Stimulated activated CD8-positive, alpha-beta memory T cell treated with anti-CD3 and anti-CD28 coated beads, Interleukin-7, amount 100 ng/mL, for 48 hours (primary cell): ENCODE measurements at regions not wholly inside any gene's neighbourhood (a gene's known extent, or its start where the extent isn't known, plus 50 kb on each side); places are given as distances from the start of the nearest gene placed in this dataset.
"Not testable (repeated sequence)": the region's sequence is repeated elsewhere in the genome, so short reads cannot be mapped to it uniquely, and the experiment has no call there.

Experiments used
- DNase-seq, 2 donors: peaks; one replicate each; pipeline ENCODE4 v3.0.0-alpha.2; 2020; ENCODE audit warnings: low read depth in 1 of 2; ENCODE audit errors: extremely low read depth in 1 of 2

- no peak for DNase-seq
Measured at GRCh38 chr16:10312784-10313724, 72.8 kb upstream of the ATF7IP2 start.

- DNase-seq = no peak
Measured at GRCh38 chr16:10314317-10314716, 71.5 kb upstream of the ATF7IP2 start.

- DNase-seq = no peak
Measured at GRCh38 chr16:10314811-10315210, 71.0 kb upstream of the ATF7IP2 start.

DNA sequence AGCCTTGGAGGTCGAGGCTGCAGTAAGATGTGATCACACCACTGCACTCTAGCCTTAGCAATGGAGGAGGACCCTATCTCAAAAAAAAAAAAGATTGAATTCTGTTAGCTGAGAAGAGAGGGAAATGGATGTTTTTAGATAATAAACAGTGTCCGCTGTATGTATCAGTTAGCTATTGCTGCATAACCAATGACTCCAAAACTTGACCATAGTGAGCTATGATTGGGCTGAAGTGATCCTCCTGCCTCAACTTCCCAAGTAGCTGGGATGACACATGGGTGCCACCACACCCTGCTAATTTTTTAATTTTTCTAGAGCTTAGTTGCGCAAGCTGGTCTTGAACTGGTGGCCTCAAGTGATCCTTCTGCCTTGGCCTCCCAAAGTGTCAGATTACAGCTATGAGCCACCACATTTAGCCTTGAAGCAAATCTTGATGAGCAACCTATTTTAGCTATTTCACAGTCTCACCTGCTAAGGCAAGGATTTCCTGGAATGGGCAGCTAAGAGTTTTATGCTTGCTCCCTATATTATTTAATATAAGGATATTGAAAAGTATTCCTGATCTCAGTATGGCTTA is 68.3 kb upstream of the ATF7IP2 start:
- DNase-seq = no peak

GRCh38 chr16:10318798-10319500 is 66.9 kb upstream of the ATF7IP2 start:
- no peak for DNase-seq

GRCh38 chr16:10321407-10322387 is 64.2 kb upstream of the ATF7IP2 start:
- DNase-seq = no peak

GRCh38 chr16:10322723-10323527 is 62.9 kb upstream of the ATF7IP2 start:
- no peak for DNase-seq

DNA sequence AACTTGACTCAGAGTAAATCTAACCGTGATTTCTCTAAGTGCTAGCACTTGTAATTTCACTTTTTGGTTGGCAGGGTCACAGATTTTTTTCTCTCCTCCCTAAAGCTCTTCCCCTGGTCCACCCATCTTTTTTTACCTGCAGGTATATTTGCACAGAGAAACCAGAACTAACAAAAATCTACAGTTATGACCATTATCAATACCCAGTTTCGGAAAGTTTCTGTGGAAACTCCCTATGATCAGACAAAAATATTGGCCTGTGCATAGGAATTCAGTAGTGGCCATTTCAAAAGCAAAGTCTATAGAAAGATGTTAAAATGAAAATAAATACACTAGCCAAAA is 62.4 kb upstream of the ATF7IP2 start:
- DNase-seq = no peak

DNA sequence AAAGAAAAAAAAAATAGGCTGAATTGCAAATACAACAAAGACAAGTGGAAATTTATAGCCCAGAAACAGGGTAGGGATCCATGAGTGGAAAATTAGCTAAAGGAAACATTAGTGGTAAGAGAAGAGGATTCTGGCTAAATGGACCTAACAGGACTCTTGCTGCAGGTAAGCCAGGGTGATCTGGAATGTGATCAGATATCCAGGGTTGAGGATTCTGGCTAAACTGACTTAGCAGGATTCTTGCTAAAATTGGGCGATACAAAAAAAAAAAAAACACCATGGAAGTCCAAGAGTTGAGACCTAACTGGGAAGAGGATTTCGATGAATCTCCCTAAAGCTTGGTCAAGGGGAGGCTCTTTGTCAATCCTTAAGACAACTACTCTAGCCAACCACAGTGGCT is 61.7 kb upstream of the ATF7IP2 start:
- DNase-seq = no peak

- no peak for DNase-seq
Measured at GRCh38 chr16:10325783-10326543, 59.9 kb upstream of the ATF7IP2 start.

DNA sequence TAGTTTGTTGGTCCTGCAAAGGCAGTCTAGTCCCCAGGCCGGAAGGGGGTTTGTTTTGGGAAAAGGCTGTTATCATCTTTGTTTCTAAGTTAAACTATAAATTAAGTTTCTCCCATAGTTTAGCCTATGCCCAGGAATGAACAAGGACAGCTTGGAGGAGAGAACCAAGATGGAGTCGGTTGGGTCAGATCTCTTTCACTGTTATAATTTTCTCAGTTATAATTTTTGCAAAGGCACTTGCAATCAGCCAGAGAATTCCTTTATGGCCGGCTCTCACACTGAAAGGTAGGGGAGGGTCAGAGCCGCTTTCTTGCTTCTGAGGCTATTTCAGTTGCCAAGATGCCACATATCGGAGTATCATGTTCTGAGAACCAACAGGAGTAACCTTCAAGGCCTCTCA is 59.2 kb upstream of the ATF7IP2 start:
- DNase-seq = no peak

DNA sequence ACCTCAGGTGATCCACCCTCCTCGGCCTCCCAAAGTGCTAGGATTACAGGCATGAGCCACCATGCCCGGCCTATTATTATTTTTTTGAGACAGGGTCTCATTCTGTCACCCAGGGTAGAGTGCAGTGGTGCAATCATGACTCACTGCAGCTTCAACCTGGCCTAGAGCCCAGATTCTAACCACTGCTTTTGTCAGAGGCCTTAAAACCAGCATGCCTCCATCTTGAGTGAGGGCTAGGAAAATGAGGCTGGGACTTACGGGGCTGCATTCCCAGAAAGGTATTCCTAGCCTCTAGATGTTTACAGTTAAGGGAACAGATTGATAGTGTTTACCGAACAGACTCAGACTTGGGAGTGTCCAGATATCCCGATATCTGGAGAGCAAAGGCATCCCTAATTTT is 57.6 kb upstream of the ATF7IP2 start:
- not testable (repeated sequence) for DNase-seq

GRCh38 chr16:10332241-10332640 is 53.6 kb upstream of the ATF7IP2 start:
- no peak for DNase-seq

DNA sequence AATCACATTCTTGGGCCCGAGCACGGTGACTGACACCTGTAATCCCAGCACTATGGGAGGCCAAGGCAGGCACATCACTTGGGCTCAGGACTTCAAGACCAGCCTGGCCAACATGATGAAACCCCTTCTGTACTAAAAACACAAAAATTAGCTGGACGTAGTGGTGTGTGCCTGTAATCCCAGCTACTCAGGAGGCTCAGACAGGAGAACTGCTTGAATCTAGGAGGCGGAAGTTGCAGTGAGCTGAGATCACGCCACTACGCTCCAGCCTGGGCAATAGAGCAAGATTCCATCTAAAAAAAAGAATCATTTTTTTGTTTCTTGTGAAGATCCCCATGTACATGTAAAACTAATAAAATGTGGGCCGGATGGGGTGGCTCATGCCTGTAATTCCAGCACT is 53.1 kb upstream of the ATF7IP2 start:
- no peak for DNase-seq

DNA sequence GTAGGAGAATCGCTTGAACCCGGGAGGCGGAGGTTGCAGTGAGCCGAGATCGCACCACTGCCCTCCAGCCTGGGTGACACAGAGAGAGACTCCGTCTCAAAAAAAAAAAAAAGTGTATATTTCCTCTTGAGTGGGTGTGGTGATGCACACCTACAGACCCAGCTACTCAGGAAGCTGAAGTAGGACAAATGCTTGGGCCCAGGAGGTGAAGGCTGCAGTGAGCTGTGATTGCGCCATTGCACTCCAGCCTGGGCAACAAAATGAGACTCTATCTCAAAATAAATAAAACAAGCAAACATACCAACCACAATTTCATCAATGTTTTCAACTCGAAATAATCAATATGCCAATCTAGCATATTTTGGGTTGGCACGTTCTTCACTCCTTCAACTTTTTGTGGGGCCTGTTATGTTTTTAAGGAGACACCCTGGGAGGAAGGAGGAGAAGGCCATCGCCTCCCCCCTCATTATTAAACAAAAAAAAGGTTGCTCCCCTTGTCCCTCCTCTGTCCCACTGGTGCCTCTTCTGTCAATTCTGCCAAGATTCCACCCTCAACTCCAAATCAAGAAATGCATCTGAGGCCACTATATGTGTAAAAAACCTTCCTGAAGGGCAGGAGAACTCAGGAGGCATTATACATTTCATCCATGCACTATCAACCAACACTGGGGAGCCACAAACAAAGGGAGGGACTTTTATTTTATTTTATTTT is 52.4 kb upstream of the ATF7IP2 start:
- DNase-seq = no peak

DNA sequence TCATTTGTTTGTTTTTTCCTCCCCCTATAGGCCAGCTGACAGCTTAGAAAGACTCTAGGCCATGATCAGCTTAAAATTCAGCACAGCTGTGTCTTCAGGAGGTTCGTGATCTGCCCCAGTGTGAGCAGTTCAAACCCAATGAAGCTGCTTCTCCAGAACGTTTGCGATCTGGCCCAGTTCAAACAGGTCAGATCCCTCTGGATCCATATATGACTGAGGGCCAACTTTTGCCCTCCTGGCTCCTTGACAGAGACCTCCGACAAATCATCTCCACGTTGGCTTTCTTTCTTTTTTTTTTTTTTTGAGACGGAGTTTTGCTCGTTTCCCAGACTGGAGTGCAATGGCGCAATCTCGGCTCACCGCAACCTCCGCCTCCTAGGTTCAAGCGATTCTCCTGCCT is 50.2 kb upstream of the ATF7IP2 start:
- DNase-seq = no peak
